Right hindlimb (tissue), 1 donor: ENCODE measurements at regions not wholly inside any gene's neighbourhood (a gene's known extent, or its start where the extent isn't known, plus 50 kb on each side); places are given as distances from the start of the nearest gene placed in this dataset.
"Not testable (repeated sequence)": the region's sequence is repeated elsewhere in the genome, so short reads cannot be mapped to it uniquely, and the experiment has no call there.

ENCODE experiments used
- DNase-seq: peaks from one replicate; pipeline ENCODE4 v3.0.0-alpha.2; 2018

DNA sequence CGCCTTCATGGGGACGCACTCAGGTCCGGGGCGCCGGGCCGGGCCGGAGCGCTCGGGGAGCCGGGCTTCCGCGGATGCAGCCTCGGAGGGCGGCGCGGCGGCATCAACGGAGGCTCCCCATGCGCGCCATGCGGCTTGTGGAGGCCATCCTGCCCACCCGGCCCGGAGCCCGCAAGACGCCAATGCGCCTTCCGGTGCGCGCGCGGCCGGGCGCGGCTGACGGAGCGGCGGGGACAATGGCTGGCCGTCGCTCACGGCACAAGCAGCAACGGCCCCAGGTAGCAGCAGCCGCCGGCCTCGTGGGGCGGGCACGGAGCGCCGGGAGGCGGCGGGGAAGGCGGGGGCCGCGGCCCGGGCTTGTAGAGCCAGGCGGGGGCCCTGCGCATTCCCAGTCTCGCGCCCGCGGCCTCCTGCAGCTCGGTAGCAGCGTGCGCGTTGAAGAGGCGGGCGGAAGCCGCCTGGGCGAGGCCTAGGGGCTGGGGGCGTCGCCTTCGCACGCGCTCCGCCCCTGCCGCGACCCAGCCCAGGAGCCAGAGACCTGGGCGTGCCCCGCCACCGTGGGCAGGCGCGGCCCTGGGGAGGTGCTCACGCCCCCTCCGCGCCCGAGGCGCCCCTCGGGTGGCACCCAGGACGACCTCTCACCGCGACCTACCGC lies 168.6 kb upstream of the PRKX start:
- DNase-seq = not testable (repeated sequence)

DNA sequence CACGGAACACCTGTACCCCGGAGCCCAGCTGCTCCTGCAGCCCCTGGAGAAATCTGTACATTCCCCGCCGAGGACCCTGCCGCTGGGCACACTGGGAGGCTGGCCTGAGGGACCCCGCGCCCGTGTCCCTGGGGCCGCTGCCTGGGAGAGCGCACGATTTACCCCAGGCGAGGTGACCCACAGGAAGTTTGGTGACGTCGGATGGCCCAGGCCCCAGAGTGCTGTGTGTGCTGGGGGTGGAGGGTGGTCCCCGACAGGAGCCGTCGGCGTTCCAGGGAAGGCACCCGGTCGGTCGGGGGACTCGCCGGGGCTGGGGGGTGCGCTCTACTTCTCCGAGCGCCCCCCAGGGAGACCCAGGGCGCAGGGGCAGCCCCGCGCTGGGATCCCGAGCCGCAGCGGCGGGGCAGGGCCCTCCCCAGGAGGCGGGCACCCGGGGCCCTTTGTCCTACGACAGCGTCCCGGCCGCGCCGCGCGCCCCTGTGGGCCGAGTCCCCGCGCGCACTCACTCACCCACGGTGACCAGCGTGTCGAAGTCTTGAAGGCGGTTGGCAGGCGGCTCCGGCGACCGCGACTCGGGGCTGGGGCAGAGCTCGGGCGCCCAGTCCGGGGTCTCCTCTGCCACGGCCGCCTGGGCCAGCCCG lies 167.9 kb upstream of the PRKX start:
- DNase-seq = not testable (repeated sequence)

DNA sequence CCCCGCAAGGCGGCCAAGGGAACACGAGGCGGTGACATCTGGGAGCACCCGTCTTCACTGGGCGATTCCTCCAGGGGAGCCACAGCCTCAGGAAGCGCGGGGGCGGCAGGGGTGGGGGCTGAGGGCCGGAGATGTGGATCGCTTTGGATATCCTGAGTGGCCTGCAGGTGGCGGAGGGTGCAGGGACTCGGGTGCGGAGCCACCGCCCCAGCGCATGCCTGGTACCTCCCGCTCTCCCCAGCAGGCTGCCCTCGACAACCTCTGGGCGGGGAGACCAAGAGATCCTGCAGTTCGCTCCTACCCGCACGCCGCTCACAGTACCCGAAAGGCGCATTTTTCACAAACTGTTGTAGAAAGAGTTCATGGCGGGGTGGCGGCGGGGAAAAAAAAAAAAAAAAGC lies 162.9 kb upstream of the PRKX start:
- DNase-seq = not testable (repeated sequence)

DNA sequence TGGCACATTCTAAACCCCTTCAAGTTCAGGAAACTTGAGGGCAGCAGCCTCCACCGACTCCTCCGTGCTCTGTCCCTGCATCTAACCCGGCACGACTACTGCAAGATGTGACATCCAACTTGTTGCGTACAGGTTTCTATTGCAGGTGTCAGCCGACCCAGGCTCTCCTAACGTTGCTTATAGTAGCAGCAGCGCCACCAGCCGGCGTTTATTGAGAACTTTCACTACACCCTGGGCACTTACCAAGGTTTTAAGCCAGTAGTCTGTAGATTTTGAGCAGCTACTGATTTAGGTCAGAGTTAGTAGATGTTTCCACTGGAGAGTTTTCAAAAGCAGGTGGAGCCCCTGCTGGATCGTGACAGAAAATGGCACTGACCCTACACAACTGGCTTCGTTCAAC lies 162.2 kb upstream of the PRKX start:
- not testable (repeated sequence) for DNase-seq

DNA sequence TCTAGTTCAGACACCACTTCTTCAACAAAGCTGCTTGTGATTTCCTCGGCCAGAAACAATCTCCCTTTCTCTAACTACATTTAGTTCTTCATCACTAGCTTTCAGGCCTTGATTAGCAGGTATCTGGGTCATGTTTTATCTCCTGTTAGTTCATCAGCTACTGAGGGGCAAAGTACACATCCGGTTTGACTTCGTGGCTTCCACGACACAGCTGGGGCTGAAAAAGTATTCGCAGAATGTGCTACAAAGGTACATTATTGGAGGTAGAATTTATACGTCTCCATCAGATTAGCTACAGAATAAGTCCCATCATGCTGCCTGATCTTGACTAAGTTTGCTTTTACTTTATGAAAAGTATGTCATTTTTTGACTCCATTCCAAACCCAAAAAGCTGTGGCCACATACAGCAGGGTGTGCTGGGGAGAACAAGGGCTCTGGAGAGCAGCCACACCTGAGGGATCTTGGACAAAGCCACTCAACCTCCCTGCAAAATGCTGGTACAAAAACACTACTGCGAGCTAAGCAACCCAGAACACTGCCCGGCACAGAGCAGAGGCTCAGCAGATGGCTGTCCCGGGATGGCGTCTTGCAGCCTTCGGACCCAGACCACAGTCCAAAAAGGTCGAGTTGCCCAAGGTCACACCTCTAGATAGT lies 158.9 kb upstream of the PRKX start:
- not testable (repeated sequence) for DNase-seq

DNA sequence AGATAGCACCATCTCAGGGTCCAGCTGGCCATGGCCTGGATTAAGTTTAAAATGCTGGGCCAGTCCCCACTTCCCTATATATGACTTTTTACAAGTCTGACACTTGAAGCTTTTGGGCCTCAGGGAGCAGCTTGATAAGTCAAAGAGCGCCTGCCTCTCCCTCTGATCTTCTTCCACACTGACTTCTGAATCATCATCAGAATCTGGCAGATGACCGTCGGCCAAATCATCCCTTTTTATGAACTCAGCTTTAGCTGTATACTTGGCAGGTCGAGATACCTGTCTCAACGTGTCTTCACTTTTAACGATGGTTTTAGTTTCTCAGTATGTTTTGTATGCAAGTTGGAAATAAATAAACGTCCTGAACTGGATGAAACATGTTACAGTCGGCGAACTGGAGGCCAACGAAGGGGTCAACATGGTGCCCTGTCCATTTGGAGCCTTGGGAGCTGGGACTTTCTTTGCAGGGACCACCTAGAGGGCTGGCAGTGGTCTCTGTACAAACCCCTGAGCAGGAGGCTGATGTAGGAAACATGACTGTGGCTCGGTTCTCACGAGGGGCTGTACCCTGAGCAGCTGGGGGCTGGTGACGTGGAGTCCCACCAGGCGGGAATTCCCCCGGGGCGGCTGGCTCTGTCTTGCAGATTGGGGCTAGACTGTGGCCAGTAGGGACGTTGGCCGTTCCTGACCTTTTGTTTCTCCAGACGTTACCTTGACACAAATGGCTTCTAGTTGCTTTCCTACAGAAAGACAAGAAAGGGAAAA lies 153.8 kb upstream of the PRKX start:
- DNase-seq = not testable (repeated sequence)

DNA sequence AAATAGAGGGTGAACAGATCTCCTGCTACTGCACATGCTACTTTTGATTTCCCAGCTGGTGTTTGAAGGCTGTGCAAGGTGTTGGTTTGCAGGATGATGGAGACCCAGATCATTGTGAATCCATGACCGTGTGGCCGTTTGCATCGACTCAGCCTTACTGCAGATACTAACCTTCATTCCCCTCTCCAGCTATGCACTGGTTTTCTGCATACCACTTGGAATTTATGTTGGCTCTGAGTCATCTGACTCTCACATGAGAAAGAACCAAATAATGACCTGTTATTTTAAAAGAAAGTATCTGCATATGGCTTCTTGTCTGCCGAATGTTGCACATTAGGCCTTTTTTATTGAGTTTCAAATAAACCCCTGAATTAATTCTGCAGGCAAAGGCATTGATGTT lies 144.9 kb upstream of the PRKX start:
- DNase-seq = not testable (repeated sequence)

DNA sequence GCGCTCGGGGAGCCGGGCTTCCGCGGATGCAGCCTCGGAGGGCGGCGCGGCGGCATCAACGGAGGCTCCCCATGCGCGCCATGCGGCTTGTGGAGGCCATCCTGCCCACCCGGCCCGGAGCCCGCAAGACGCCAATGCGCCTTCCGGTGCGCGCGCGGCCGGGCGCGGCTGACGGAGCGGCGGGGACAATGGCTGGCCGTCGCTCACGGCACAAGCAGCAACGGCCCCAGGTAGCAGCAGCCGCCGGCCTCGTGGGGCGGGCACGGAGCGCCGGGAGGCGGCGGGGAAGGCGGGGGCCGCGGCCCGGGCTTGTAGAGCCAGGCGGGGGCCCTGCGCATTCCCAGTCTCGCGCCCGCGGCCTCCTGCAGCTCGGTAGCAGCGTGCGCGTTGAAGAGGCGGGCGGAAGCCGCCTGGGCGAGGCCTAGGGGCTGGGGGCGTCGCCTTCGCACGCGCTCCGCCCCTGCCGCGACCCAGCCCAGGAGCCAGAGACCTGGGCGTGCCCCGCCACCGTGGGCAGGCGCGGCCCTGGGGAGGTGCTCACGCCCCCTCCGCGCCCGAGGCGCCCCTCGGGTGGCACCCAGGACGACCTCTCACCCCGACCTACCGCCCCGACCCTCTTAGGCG lies 130.2 kb upstream of the PRKX start:
- DNase-seq = not testable (repeated sequence)

DNA sequence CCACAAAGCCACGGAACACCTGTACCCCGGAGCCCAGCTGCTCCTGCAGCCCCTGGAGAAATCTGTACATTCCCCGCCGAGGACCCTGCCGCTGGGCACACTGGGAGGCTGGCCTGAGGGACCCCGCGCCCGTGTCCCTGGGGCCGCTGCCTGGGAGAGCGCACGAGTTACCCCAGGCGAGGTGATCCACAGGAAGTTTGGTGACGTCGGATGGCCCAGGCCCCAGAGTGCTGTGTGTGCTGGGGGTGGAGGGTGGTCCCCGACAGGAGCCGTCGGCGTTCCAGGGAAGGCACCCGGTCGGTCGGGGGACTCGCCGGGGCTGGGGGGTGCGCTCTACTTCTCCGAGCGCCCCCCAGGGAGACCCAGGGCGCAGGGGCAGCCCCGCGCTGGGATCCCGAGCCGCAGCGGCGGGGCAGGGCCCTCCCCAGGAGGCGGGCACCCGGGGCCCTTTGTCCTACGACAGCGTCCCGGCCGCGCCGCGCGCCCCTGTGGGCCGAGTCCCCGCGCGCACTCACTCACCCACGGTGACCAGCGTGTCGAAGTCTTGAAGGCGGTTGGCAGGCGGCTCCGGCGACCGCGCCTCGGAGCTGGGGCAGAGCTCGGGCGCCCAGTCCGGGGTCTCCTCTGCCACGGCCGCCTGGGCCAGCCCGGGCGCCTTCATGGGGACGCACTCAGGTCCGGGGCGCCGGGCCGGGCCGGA lies 129.5 kb upstream of the PRKX start:
- not testable (repeated sequence) for DNase-seq

DNA sequence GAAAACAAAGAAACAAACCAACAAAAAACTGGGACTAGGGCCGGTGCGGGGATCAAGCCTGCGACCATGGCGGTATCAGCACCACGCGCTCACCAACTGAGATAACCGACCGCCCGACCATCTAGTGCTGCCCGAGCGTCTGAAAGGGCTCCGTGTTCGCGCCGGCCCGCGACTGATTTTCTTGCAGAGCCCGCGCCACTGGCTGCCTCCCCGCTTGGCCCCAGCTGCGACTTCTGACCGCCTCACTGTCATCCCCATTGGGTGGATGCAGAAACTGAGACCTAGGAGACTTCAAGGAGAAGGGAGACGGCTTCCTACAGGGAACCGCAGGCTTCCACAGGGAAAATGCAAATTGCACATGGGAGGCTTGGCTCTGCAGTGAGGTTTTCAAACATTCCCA lies 125.3 kb upstream of the PRKX start:
- DNase-seq = not testable (repeated sequence)

DNA sequence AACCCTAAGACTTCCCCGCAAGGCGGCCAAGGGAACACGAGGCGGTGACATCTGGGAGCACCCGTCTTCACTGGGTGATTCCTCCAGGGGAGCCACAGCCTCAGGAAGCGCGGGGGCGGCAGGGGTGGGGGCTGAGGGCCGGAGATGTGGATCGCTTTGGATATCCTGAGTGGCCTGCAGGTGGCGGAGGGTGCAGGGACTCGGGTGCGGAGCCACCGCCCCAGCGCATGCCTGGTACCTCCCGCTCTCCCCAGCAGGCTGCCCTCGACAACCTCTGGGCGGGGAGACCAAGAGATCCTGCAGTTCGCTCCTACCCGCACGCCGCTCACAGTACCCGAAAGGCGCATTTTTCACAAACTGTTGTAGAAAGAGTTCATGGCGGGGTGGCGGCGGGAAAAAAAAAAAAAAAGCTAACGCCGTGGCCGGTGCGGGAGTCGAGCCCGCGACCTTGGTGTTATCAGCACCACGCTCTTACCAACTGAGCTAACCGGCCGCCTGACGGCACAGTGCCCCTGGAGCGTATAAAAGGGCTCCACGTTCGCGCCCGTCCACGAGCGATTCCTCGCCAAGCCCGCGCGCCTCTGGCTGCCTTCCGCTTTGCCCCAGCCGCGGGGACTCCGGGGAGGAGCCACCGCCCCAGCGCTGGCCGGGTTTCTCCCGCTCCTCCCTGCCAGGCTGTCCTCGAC lies 124.7 kb upstream of the PRKX start:
- not testable (repeated sequence) for DNase-seq

DNA sequence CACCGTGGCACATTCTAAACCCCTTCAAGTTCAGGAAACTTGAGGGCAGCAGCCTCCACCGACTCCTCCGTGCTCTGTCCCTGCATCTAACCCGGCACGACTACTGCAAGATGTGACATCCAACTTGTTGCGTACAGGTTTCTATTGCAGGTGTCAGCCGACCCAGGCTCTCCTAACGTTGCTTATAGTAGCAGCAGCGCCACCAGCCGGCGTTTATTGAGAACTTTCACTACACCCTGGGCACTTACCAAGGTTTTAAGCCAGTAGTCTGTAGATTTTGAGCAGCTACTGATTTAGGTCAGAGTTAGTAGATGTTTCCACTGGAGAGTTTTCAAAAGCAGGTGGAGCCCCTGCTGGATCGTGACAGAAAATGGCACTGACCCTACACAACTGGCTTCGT lies 123.8 kb upstream of the PRKX start:
- DNase-seq = not testable (repeated sequence)

DNA sequence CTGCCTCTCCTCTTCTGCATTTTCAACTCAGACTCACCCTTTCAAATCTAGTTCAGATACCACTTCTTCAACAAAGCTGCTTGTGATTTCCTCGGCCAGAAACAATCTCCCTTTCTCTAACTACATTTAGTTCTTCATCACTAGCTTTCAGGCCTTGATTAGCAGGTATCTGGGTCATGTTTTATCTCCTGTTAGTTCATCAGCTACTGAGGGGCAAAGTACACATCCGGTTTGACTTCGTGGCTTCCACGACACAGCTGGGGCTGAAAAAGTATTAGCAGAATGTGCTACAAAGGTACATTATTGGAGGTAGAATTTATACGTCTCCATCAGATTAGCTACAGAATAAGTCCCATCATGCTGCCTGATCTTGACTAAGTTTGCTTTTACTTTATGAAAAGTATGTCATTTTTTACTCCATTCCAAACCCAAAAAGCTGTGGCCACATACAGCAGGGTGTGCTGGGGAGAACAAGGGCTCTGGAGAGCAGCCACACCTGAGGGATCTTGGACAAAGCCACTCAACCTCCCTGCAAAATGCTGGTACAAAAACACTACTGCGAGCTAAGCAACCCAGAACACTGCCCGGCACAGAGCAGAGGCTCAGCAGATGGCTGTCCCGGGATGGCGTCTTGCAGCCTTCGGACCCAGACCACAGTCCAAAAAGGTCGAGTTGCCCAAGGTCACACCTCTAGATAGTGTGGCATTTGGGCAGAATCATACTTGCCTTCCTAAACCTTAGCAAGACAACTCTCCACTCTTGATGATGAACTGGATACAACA lies 120.5 kb upstream of the PRKX start:
- DNase-seq = not testable (repeated sequence)

DNA sequence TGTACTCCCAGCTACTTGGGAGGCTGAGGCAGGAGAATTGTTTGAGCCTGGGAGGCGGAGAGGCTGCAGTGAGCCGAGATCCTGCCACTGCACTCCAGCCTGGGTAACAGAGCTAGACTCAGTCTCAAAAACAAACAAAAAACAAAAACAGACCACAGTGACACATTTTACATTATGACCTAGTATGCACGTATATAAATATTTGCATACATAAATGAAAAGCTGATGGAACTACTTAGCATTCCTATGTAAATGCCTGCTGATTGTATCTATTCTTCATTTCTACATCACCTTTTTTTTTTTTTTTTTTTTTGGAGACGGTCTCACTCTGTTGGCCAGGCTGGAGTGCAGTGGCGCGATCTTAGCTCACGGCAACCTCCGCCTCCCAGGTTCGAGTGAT lies 116.6 kb upstream of the PRKX start:
- DNase-seq = not testable (repeated sequence)

DNA sequence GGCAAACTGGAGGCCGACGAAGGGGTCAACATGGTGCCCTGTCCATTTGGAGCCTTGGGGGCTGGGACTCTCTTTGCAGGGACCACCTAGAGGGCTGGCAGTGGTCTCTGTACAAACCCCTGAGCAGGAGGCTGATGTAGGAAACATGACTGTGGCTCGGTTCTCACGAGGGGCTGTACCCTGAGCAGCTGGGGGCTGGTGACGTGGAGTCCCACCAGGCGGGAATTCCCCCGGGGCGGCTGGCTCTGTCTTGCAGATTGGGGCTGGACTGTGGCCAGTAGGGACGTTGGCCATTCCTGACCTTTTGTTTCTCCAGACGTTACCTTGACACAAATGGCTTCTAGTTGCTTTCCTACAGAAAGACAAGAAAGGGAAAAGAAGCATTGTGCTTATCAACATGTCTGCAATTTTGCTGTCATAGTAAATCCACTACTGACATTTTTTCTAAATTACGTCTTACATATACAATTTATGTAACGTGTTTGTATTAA lies 115.6 kb upstream of the PRKX start:
- not testable (repeated sequence) for DNase-seq

DNA sequence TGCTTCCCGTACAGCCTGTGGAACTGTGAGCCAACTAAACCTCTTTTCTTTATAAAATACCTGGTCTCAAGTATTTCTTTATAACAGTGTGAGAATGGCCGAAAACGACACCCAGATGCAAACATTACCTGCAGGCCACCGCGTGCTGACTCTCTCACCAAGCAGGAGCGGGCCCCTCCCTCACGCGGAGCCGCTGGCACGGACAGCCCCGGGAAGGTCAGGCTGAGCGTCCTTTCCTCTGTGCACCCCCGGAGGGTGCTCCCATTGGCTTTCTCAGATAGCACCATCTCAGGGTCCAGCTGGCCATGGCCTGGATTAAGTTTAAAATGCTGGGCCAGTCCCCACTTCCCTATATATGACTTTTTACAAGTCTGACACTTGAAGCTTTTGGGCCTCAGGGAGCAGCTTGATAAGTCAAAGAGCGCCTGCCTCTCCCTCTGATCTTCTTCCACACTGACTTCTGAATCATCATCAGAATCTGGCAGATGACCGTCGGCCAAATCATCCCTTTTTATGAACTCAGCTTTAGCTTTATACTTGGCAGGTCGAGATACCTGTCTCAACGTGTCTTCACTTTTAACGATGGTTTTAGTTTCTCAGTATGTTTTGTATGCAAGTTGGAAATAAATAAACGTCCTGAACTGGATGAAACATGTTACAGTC lies 115.1 kb upstream of the PRKX start:
- not testable (repeated sequence) for DNase-seq

DNA sequence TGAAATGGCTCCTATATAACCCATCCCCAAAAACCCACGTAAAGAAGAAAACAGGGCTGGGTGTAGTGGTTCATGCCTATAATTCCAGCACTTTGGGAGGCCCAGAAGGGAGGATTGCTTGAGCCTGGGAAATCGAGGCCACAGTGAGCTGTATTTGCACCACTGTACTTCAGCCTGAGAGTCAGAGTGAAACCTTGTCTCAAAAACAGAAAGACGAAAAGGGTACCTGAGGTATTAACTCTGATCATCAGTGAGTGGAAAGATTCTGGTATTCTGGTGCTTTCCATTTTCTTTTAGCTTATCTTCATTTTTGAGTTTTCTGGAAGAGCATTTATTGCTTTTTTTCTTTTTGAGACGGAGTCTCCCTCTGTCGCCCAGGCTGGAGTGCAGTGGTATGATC lies 110.6 kb upstream of the PRKX start:
- not testable (repeated sequence) for DNase-seq

DNA sequence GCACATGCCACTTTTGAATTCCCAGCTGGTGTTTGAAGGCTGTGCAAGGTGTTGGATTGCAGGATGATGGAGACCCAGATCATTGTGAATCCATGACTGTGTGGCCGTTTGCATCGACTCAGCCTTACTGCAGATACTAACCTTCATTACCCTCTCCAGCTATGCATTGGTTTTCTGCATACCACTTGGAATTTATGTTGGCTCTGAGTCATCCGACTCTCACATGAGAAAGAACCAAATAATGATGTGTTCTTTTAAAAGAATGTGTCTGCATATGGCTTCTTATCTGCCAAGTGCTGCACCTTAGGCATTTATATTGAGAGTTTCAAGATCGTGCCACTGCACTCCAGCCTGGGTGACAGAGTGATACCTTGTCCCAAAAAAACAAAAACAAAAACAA lies 106.7 kb upstream of the PRKX start:
- no peak for DNase-seq

DNA sequence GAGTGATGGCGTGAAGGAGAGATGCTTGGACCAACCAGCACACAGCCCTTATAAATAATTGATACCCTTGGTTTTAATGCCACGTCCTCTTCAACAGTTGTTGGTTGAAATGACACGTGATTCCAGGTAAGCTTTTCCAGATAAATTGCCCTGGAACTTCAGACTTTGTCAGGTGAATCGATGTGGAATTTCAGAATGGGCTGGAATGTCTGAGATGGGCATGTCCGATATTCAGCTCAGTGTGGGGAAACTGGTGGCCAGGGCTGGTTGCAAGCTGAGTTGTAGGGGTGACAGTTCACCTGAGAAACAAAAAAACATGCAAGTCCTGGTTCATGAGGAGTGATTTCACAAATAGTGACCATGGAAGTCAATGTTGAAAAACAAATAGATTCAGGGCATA lies 104.0 kb upstream of the PRKX start:
- DNase-seq = not testable (repeated sequence)
